Chondrocyte (in vitro differentiated cells): ENCODE measurements at regions not wholly inside any gene's neighbourhood (a gene's known extent, or its start where the extent isn't known, plus 50 kb on each side); places are given as distances from the start of the nearest gene placed in this dataset.

Source experiments
- DNase-seq: peaks from one replicate; pipeline ENCODE4 v3.0.0; 2021; ENCODE audit warnings: mixed read lengths, low spot score
- H3K27ac Mint-ChIP-seq: one replicate; pipeline ENCODE4 v1.8.0; 2021; ENCODE audit warnings: mild to moderate bottlenecking, moderate library complexity, mixed read lengths; ENCODE audit not compliant: unreplicated experiment
- H3K27me3 Mint-ChIP-seq: 2 replicates; pipeline ENCODE4 v1.8.0; 2021; ENCODE audit warnings: low read depth, mixed read lengths
- H3K36me3 Mint-ChIP-seq: 2 replicates; pipeline ENCODE4 v1.8.0; 2021; ENCODE audit warnings: low read depth, mixed read lengths
- H3K4me1 Mint-ChIP-seq: 2 replicates; pipeline ENCODE4 v1.8.0; 2021; ENCODE audit warnings: low read depth, mild to moderate bottlenecking, mixed read lengths
- H3K4me3 Mint-ChIP-seq: one replicate; pipeline ENCODE4 v1.8.0; 2021; ENCODE audit warnings: mild to moderate bottlenecking, moderate library complexity, mixed read lengths; ENCODE audit not compliant: unreplicated experiment
- H3K9me3 Mint-ChIP-seq: 2 replicates; pipeline ENCODE4 v1.8.0; 2021; ENCODE audit warnings: low read depth, mixed read lengths
- TF ChIP-seq, protein P1 (sequence below): fragments of 200-600 bp; sonication (generic); IDR thresholded peaks from 2 replicates; pipeline ENCODE4 v1.5.0; 2021; ENCODE audit warnings: antibody characterized with exemption, mild to moderate bottlenecking, moderate library complexity

DNA sequence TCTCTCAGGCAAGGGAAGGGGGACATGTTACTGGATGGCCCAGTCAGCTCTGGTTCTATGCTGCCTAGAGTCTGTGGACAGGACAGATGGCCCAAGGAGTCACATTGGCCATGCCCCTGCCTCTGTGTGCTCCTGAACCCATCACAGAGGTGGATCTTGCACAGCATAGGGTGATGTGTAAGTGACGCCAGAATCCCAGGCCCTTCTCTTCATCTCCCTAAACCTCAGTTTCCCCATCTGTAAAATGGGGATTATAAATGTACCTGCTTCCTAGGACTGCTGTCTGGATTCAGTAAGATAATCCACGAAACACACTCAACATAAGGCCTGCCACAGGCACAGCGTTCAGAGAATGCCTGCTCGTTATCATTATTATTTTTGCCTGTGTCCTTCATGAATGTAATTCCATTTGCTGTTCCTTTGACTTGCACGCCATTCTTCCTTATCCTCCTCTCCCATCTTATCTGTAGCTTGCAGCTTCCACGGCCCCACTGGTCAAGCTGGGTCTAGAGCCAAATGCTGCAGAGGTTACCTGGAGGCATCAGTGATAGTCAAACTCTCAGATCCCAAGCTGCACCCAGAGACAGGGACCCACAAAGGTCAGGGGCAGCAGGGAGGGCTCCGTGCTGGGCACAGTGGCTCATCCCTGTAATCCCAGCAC lies 207.0 kb downstream of the MN1 start:
- no peaks in the 10 kb centered on the region for H3K4me1 Mint-ChIP-seq
- no peaks in the 10 kb centered on the region for H3K27me3 Mint-ChIP-seq
- H3K36me3 Mint-ChIP-seq: no peaks in the 10 kb centered on the region
- H3K9me3 Mint-ChIP-seq: no peaks in the 10 kb centered on the region
- H3K4me3 Mint-ChIP-seq: no peak overlapping the region
- TF ChIP-seq, protein P1, sequence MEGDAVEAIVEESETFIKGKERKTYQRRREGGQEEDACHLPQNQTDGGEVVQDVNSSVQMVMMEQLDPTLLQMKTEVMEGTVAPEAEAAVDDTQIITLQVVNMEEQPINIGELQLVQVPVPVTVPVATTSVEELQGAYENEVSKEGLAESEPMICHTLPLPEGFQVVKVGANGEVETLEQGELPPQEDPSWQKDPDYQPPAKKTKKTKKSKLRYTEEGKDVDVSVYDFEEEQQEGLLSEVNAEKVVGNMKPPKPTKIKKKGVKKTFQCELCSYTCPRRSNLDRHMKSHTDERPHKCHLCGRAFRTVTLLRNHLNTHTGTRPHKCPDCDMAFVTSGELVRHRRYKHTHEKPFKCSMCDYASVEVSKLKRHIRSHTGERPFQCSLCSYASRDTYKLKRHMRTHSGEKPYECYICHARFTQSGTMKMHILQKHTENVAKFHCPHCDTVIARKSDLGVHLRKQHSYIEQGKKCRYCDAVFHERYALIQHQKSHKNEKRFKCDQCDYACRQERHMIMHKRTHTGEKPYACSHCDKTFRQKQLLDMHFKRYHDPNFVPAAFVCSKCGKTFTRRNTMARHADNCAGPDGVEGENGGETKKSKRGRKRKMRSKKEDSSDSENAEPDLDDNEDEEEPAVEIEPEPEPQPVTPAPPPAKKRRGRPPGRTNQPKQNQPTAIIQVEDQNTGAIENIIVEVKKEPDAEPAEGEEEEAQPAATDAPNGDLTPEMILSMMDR: no peak
- DNase-seq: no peak
- H3K27ac Mint-ChIP-seq: no peak overlapping the region

DNA sequence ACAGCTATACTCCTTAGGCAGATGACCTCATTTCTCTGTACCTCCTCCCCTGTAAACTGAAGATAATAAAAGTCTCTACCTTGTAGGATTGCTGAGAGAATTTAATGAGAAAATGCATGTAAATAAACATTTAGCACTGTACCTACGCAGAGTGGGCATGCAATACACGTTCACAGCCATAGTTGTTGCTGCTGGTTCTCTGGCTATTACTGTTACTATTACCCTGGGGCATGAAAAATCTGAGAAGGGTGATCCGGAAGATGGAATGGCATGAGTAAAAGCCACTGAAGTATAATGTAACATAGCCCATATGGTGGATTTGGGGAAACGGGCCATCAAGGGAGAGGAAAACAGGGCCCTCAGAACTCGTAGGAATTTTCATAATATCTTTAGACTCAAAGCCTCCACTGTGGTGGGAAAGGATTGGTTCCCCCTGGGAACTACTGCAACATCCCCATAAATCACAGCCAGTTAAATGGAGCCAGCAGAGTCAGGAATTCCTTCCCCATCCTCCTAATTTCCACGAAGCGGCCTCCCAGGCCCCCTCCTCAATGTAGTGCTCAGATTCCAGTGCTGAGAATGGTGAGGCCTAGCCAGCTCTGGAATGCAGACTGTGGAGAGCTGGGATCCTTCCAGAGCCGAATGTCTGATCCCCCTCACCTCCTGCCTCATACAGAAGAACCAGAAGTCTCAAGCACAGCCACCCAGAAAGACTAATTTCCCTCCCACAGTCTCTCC lies 205.3 kb downstream of the MN1 start:
- H3K36me3 Mint-ChIP-seq: no peaks in the 10 kb centered on the region
- H3K27me3 Mint-ChIP-seq: no peaks in the 10 kb centered on the region
- TF ChIP-seq, protein P1: no peak
- H3K4me1 Mint-ChIP-seq: peaks cover 6% of the 10 kb centered on the region
- no peak overlapping the region for H3K4me3 Mint-ChIP-seq
- no peak for DNase-seq
- H3K9me3 Mint-ChIP-seq: no peaks in the 10 kb centered on the region
- no peak overlapping the region for H3K27ac Mint-ChIP-seq

DNA sequence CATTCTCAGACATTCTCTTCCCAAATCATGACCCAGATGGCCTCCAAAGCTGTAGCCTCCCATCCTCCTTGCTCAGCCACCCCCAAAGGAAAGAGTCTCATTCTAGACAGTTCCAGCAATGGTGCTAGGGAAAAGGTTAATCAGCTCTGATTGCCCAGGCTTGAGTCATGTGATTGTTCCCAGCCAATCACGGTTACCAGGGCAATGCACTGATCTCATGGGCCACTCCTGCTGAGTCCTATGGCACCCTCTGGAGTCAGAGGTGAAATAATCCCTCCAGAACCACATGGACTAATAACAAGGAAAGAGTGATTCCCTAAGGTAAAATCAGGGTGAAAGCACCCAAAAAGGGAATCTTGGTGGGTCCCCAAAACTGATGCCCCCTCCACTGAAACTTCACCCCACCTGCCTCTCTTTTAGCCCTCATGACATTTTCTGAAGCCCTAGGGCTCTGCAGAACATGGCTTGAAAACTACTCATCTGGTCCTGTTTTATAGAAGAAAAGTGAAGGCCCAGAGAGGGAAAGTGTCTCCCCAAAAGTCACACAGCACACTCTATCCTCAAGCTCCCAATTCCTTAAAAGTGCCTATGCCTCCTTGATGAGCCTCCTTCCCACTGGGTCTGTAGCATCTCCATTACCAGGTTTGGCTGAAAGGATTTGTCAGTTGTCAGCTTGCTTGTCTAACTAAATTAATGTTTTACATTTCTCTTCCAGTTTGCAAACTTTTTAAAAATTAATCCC lies 203.7 kb downstream of the MN1 start:
- Mint-ChIP-seq H3K4me3 (no peak overlapping the region), H3K27ac (no peak overlapping the region), H3K36me3 (no peaks in the 10 kb centered on the region), H3K9me3 (no peaks in the 10 kb centered on the region), H3K4me1 (peaks cover 18% of the 10 kb centered on the region), H3K27me3 (no peaks in the 10 kb centered on the region)
- TF ChIP-seq, protein P1: no peak
- DNase-seq: no peak

DNA sequence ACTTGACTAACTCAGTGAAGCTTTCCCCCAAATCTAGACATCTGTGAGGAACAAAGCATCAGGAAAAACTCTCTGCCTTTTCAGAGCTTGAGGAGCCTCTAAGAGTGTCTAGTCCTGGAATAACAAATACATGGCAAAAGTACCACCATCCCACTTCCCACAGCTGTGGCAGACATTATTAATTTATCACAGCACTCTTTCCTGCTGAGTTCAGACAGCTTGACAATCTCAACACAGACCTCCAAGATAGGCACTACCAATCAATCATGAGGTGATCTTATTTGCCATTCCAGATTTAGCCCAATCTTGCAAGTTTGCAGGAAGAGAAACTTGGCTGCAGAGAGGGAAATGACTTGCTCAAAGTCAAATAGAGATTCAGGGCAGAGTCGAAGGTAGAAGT lies 202.8 kb downstream of the MN1 start:
- H3K27ac Mint-ChIP-seq: no peak overlapping the region
- H3K4me1 Mint-ChIP-seq: peaks cover 27% of the 10 kb centered on the region
- no peak overlapping the region for H3K4me3 Mint-ChIP-seq
- H3K9me3 Mint-ChIP-seq: no peaks in the 10 kb centered on the region
- no peaks in the 10 kb centered on the region for H3K27me3 Mint-ChIP-seq
- TF ChIP-seq, protein P1: no peak
- no peaks in the 10 kb centered on the region for H3K36me3 Mint-ChIP-seq
- no peak for DNase-seq

DNA sequence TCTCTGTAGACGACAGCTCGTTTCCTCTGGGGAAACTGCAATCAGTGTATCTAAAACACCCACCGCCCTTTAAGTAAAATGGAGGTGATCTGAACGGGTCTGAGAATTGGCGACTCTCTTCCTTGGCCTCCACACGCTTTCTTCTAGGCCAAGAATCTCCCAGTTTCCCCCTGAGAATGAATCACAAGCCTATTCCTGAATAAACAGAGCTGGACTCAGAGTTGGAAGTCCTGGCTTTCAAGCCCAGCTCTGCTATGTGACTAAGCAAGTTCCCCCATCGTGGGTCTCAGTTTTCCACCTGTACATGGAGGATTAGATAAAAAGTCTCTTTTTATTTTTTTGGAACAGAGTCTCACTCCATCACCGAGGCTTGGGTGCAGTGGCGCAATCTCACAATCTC lies 200.4 kb downstream of the MN1 start:
- no peaks in the 10 kb centered on the region for H3K9me3 Mint-ChIP-seq
- H3K4me3 Mint-ChIP-seq: no peak overlapping the region
- no peak for DNase-seq
- H3K4me1 Mint-ChIP-seq: peaks cover 35% of the 10 kb centered on the region
- no peaks in the 10 kb centered on the region for H3K36me3 Mint-ChIP-seq
- no peaks in the 10 kb centered on the region for H3K27me3 Mint-ChIP-seq
- TF ChIP-seq, protein P1: no peak
- H3K27ac Mint-ChIP-seq: peak overlapping the region; percentile 61
